ENCODE measurements at regions not wholly inside any gene's neighbourhood (a gene's known extent, or its start where the extent isn't known, plus 50 kb on each side); places are given as distances from the start of the nearest gene placed in this dataset.
"Not testable (repeated sequence)": the region's sequence is repeated elsewhere in the genome, so short reads cannot be mapped to it uniquely, and the experiment has no call there.

GRCh38 chr18:49731860-49732311 lies 81.4 kb downstream of the ACAA2 start:
- DNase-seq: no peak

GRCh38 chr18:49731421-49731841 lies 81.9 kb downstream of the ACAA2 start:
- no peak for DNase-seq

GRCh38 chr18:49730951-49731391 lies 82.4 kb downstream of the ACAA2 start:
- no peak for DNase-seq

GRCh38 chr18:49728542-49728941 lies 84.8 kb downstream of the ACAA2 start:
- peak; percentile 71 for DNase-seq

GRCh38 chr18:49727816-49728215 lies 85.5 kb downstream of the ACAA2 start:
- no peak for DNase-seq

GRCh38 chr18:49726675-49726963 lies 86.7 kb downstream of the ACAA2 start:
- no peak for DNase-seq

GRCh38 chr18:49725809-49726674 lies 87.3 kb downstream of the ACAA2 start:
- no peak for DNase-seq

GRCh38 chr18:49723648-49724180 lies 89.6 kb downstream of the ACAA2 start:
- no peak for DNase-seq

- DNase-seq: no peak
These were observed 90.9 kb downstream of the ACAA2 start for GRCh38 chr18:49722477-49722876.

GRCh38 chr18:49721981-49722380 lies 91.4 kb downstream of the ACAA2 start:
- no peak for DNase-seq

- DNase-seq: not testable (repeated sequence)
These were observed 92.4 kb downstream of the ACAA2 start for GRCh38 chr18:49720944-49721343.

- DNase-seq: no peak
These were observed 95.7 kb downstream of the ACAA2 start for GRCh38 chr18:49717617-49718016.

- DNase-seq: no peak
These were observed 97.3 kb downstream of the ACAA2 start for GRCh38 chr18:49716035-49716434.

- DNase-seq: no peak
These were observed 104.0 kb downstream of the ACAA2 start for GRCh38 chr18:49709347-49709690.

GRCh38 chr18:49708662-49709346 lies 104.5 kb downstream of the ACAA2 start:
- DNase-seq: no peak

GRCh38 chr18:49707599-49707998 lies 105.7 kb downstream of the ACAA2 start:
- DNase-seq: no peak

- DNase-seq: no peak
These were observed 109.0 kb downstream of the ACAA2 start for GRCh38 chr18:49704334-49704733.

- no peak for DNase-seq
These were observed 112.1 kb downstream of the ACAA2 start for GRCh38 chr18:49701190-49701589.

- no peak for DNase-seq
These were observed 114.0 kb downstream of the ACAA2 start for GRCh38 chr18:49699303-49699702.

GRCh38 chr18:49698525-49699025 lies 114.8 kb downstream of the ACAA2 start:
- DNase-seq: no peak

GRCh38 chr18:49697757-49698524 lies 115.4 kb downstream of the ACAA2 start:
- no peak for DNase-seq

- DNase-seq: no peak
These were observed 116.3 kb downstream of the ACAA2 start for GRCh38 chr18:49697049-49697448.

- no peak for DNase-seq
These were observed 118.9 kb downstream of the ACAA2 start for GRCh38 chr18:49694402-49694801.

Data from hematopoietic multipotent progenitor cell treated with erythropoietin and hydrocortisone succinate and interleukin-3 and kit ligand, for 6 days (in vitro differentiated cells).